ENCODE measurements at regions not wholly inside any gene's neighbourhood (a gene's known extent, or its start where the extent isn't known, plus 50 kb on each side); places are given as distances from the start of the nearest gene placed in this dataset.

DNA sequence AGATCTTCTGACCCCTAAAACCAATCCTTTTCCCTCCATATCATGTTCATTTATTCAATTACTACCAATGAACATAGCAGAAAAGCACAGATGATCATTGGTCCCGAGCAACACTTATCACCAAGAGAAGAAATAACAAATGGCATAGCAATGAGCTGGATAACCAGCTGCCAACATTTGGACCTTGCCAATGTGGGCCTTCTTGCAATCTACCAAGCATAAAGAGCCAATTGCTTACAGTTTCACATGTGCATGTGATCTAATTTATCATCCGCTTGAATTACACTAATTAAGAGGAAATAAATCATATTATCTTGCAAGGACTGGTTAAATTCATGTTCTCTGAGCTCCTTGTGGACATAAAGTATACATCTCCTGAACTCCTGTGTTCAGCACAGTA is 134.8 kb upstream of the HMGA2 start:
- in situ Hi-C loops (cut with HindIII; ENCODE audit: low pct_unique_long_range_greater_than_20kb, low sequenced_read_pairs), result no loop called here
- DNase-seq (ENCODE audit: low read depth), result no peak

DNA sequence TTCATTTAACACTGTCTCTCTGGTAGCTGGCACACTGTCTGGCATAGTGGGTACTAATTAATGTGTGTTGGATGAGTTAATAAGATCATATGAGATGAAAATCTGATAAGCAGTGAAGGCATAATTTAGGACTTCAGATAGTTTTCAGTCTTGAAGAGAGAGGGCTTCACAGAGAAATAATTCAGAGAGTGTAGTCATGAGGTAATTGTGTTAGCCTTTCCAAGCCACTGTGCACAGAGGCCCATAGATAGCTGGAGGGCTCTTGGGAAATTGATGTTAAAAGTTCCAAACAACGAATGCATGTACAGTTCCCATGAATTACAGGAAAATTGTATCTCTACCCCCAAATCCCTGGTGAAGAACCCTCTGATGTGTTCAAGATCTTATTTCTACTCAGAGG is 133.8 kb upstream of the HMGA2 start:
- in situ Hi-C loops (cut with HindIII; ENCODE audit: low pct_unique_long_range_greater_than_20kb, low sequenced_read_pairs), result no loop called here

DNA sequence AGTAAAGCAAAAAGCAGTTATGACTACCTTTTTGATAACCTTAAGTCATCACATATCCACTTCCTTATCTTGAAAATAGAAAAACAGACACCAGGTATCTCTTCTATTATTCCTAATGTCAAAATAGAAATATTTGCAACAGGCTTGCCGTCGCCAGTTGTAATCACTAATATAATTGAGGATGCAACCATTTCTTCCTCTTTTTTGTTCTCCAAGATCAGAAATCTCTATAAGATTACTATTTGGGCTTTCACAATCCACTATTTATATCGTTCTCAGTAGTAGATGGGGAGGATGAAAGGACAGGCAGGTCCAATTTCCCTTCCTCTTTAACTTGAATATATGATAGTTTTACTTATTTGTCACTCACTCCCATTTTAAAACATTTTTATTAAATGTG is 130.2 kb upstream of the HMGA2 start:
- in situ Hi-C loops (cut with HindIII; ENCODE audit: low pct_unique_long_range_greater_than_20kb, low sequenced_read_pairs), result no loop called here
- DNase-seq (ENCODE audit: low read depth), result no peak

More for the DNA sequence above, 133.8 kb upstream of the HMGA2 start:
- DNase-seq (ENCODE audit: low read depth), result no peak

DNA sequence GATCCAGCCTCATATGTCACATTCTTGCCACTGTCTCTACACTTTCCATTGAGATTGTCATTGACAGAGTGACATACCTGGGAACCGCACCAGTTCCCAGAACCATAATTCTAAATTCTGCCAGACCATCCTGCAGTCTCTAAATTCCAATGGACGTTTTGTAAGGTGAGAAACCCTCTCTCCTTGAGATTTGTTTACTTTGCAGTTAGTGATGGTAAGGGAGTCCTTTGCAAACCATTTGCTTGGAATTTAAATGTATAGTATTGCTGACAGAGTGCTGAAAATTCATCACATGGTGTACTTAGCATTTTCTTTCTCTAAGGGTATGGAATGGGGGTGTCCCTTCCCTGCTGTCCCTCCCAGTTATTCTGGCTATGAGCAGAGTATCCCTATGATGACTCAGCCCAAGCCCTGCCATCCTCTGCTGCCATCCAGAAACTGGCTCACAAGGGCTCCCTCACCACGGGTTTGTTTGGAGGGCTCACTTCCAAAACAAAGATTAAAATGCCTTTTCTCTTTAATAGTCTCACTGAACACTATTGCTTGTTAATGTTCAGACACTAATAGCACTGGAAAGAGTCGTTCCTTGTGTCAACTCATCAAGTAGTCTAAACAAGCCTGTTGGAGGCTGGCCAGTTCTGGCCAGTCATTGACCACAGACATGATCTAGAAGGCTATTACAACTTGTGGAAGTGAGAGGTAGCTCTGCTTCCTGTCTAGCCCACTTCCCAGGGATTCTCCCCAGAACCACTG is 129.0 kb upstream of the HMGA2 start:
- in situ Hi-C loops (cut with HindIII; ENCODE audit: low pct_unique_long_range_greater_than_20kb, low sequenced_read_pairs), result no loop called here
- DNase-seq (ENCODE audit: low read depth), result peak; percentile 99

DNA sequence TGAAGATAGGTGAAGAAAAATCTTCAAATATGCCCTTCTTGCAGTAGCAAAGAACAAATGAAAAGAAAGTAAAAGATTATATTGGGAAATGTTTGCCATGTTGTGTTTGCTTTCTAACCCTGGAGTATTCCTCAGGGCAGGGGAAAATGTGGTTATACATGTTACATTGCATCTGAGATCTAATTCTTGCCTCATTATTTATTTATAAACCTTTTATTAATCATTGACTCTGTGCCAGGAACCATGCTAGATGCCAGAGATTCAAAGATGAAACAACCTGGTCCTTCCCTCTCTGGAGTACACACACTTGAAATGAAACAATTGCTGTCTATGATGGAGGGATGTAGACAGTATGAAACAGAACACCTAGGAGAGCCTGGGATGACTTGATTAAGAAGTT is 128.1 kb upstream of the HMGA2 start:
- in situ Hi-C loops (cut with HindIII; ENCODE audit: low pct_unique_long_range_greater_than_20kb, low sequenced_read_pairs), result no loop called here
- DNase-seq (ENCODE audit: low read depth), result peak; percentile 63

- in situ Hi-C loops (cut with HindIII; ENCODE audit: low pct_unique_long_range_greater_than_20kb, low sequenced_read_pairs), result no loop called here
- DNase-seq (ENCODE audit: low read depth), result peak; percentile 39
Observed at GRCh38 chr12:65699251-65699650, 125.0 kb upstream of the HMGA2 start.

GRCh38 chr12:65703176-65703575 is 121.1 kb upstream of the HMGA2 start:
- no peak for DNase-seq (ENCODE audit: low read depth)
- in situ Hi-C loops (cut with HindIII; ENCODE audit: low pct_unique_long_range_greater_than_20kb, low sequenced_read_pairs), result no loop called here

DNA sequence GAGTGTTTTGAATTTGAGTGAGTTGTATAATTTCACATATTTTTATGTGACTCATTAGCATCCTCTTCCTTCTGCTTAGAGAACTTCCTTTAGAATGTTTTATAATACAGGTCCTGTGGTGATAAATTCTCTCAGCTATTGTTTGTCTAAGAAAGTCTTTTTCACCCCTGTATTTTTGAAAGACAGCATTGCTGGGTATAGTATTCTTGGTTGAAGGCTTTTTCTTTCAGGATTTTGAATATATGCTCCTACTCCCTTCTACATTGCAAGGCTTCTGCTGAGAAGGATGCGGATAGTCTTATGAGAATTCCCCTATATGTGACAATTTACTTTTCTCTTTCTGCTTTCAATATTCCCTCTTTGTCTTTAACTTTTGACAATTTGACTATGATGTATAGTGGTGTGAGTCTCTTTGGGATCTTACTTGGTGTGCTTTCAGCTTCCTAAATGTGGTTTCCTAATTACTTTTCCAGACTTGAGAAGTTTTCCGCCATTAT is 118.9 kb upstream of the HMGA2 start:
- DNase-seq (ENCODE audit: low read depth), result peak; percentile 27
- in situ Hi-C loops (cut with HindIII; ENCODE audit: low pct_unique_long_range_greater_than_20kb, low sequenced_read_pairs), result no loop called here

GRCh38 chr12:65707051-65707450 is 117.2 kb upstream of the HMGA2 start:
- in situ Hi-C loops (cut with HindIII; ENCODE audit: low pct_unique_long_range_greater_than_20kb, low sequenced_read_pairs), result no loop called here

DNA sequence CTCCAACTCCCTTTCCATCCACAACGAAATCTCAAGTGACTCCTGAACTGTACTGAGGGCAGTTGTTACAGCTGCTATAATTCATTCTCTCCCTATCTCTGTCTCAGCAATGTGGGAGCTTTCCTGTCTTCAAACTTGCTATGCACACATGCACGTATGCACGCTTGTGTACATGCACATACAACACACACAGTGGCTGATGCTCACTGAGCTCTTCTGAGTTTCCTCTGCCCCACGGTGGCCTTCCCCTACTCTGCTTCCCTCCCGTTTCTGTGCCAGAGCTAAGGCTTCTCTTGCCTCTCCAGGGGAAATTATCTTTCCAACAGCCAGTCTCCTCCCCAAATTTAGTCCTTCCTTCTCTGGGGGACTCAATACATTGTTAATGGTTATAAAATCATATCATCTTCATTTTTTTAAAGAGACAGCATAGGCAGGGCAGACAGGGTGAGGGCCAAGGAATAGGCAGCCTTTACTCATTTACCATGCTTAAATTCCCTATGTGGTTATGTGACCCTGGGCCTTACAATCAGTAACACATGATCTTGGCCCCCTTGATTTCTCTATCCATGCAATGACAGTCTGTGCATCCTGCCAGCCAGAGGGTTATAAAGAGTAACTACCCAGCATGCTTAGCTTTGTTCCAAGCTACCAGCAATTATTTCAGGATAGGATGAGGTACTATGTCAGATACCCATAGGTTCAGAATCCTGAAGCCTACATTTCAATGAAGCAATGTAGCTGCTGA is 111.9 kb upstream of the HMGA2 start:
- in situ Hi-C loops (cut with HindIII; ENCODE audit: low pct_unique_long_range_greater_than_20kb, low sequenced_read_pairs), result no loop called here

More at GRCh38 chr12:65707051-65707450, 117.2 kb upstream of the HMGA2 start:
- no peak for DNase-seq (ENCODE audit: low read depth)

GRCh38 chr12:65715961-65716360 is 108.3 kb upstream of the HMGA2 start:
- no peak for DNase-seq (ENCODE audit: low read depth)
- in situ Hi-C loops (cut with HindIII; ENCODE audit: low pct_unique_long_range_greater_than_20kb, low sequenced_read_pairs), result no loop called here

More for the DNA sequence above, 111.9 kb upstream of the HMGA2 start:
- no peak for DNase-seq (ENCODE audit: low read depth)

DNA sequence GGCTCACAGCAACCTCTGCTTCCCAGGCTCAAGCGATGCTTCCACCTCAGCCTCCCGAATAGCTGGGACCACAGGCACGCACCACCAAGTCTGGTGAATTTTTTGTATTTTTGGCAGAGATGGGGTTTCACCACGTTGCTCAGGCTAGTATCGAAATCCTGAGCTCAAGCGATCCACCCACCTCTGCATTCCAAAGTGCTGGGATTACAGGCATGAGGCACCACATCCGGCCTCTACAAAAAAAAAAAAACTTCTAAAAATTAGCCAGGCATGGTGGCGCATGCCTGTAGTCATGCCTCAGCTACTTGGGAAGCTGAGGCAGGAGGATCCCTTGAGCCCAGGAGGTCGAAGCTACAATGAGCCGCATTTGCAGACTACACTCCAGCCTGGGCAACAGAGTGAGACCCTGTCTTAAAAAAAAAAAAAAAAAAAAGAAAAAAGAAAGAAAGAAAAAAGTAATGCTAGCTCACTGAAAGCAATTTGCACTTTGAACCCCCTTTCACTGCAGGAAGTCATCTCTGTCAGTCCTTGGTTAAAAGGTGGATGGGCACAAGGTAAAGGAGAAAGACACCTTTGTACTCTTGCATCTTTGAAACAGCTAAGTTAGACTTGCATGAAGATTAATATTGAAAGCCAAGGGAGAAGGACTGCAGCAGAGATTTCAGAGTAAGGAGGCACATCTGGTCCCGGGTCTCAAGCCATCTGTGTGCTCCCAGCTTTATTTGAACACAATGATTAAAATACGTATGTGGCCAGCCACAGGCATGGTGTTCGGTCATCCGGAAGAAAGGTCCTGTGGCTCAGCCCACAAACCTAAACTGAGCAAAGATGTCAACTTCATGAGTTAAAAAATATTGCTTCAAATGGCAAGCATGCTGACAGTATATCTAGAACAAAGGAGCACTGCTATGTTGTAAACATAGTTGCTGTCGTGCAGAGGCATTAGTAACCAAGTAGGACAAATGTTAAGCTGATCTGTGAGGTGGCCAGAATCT is 103.8 kb upstream of the HMGA2 start:
- in situ Hi-C loops (cut with HindIII; ENCODE audit: low pct_unique_long_range_greater_than_20kb, low sequenced_read_pairs), result no loop called here
- DNase-seq (ENCODE audit: low read depth), result peak; percentile 60

GRCh38 chr12:65721541-65722190 is 102.6 kb upstream of the HMGA2 start:
- in situ Hi-C loops (cut with HindIII; ENCODE audit: low pct_unique_long_range_greater_than_20kb, low sequenced_read_pairs), result no loop called here
- DNase-seq (ENCODE audit: low read depth), result no peak

DNA sequence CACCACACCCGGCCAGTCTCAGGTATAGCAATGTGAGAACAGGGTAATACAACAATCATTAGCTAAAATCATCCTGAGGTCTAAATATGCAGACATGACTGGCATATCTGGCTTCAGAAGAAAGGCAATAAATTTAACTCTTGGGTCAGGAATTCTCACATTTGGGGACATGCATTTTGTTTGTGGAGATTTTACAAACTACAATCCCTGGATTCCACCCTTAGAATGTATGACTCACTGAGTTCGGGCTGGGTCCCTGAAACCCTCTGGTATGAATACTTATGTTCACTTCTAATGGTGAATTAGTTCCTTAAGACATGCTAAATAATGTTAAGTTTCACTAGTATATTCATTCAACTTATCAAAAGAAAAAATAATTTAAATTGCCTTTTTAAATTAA is 98.9 kb upstream of the HMGA2 start:
- DNase-seq (ENCODE audit: low read depth), result no peak
- in situ Hi-C loops (cut with HindIII; ENCODE audit: low pct_unique_long_range_greater_than_20kb, low sequenced_read_pairs), result no loop called here

- no peak for DNase-seq (ENCODE audit: low read depth)
- in situ Hi-C loops (cut with HindIII; ENCODE audit: low pct_unique_long_range_greater_than_20kb, low sequenced_read_pairs), result no loop called here
Observed at GRCh38 chr12:65728455-65728847, 95.8 kb upstream of the HMGA2 start.

- in situ Hi-C loops (cut with HindIII; ENCODE audit: low pct_unique_long_range_greater_than_20kb, low sequenced_read_pairs), result no loop called here
- DNase-seq (ENCODE audit: low read depth), result no peak
Observed at GRCh38 chr12:65728848-65729793, 95.2 kb upstream of the HMGA2 start.

- in situ Hi-C loops (cut with HindIII; ENCODE audit: low pct_unique_long_range_greater_than_20kb, low sequenced_read_pairs), result no loop called here
- no peak for DNase-seq (ENCODE audit: low read depth)
Observed at GRCh38 chr12:65731771-65732170, 92.5 kb upstream of the HMGA2 start.

Measured in Caki2 (cell line).